GM18858 (cell line): ENCODE measurements at regions not wholly inside any gene's neighbourhood (a gene's known extent, or its start where the extent isn't known, plus 50 kb on each side); places are given as distances from the start of the nearest gene placed in this dataset.

Source experiments
- ATAC-seq: cut with Tn5 transposase; IDR thresholded peaks from one replicate; pipeline ENCODE4 v1.9.1; 2021; ENCODE audit not compliant: unreplicated experiment

GRCh38 chr4:23269566-23269965 is 576.8 kb downstream of the GBA3 start:
- ATAC-seq: no peak

- no peak for ATAC-seq
These were observed 575.5 kb downstream of the GBA3 start for GRCh38 chr4:23268072-23268771.

- no peak for ATAC-seq
These were observed 573.7 kb downstream of the GBA3 start for GRCh38 chr4:23266401-23266800.

- ATAC-seq: no peak
These were observed 567.8 kb downstream of the GBA3 start for GRCh38 chr4:23260511-23260910.

GRCh38 chr4:23245203-23245832 is 552.6 kb downstream of the GBA3 start:
- ATAC-seq: no peak

- no peak for ATAC-seq
These were observed 550.2 kb downstream of the GBA3 start for GRCh38 chr4:23242962-23243361.

GRCh38 chr4:23241408-23241807 is 548.7 kb downstream of the GBA3 start:
- ATAC-seq: no peak

- no peak for ATAC-seq
These were observed 546.1 kb downstream of the GBA3 start for GRCh38 chr4:23238848-23239247.

GRCh38 chr4:23237771-23238170 is 545.0 kb downstream of the GBA3 start:
- no peak for ATAC-seq

- no peak for ATAC-seq
These were observed 543.1 kb downstream of the GBA3 start for GRCh38 chr4:23235628-23236390.

GRCh38 chr4:23234716-23235115 is 542.0 kb downstream of the GBA3 start:
- no peak for ATAC-seq

- ATAC-seq: no peak
These were observed 541.3 kb downstream of the GBA3 start for GRCh38 chr4:23234018-23234417.

- ATAC-seq: no peak
These were observed 540.9 kb downstream of the GBA3 start for GRCh38 chr4:23233596-23233995.

- ATAC-seq: no peak
These were observed 540.2 kb downstream of the GBA3 start for GRCh38 chr4:23232987-23233386.

- ATAC-seq: no peak
These were observed 532.8 kb downstream of the GBA3 start for GRCh38 chr4:23225564-23225963.

- ATAC-seq: no peak
These were observed 532.1 kb downstream of the GBA3 start for GRCh38 chr4:23224684-23225420.

GRCh38 chr4:23220911-23221310 is 528.2 kb downstream of the GBA3 start:
- no peak for ATAC-seq

- no peak for ATAC-seq
These were observed 527.2 kb downstream of the GBA3 start for GRCh38 chr4:23219779-23220408.

- no peak for ATAC-seq
These were observed 520.5 kb downstream of the GBA3 start for GRCh38 chr4:23213198-23213597.

GRCh38 chr4:23212558-23212957 is 519.8 kb downstream of the GBA3 start:
- no peak for ATAC-seq

GRCh38 chr4:23207059-23207458 is 514.3 kb downstream of the GBA3 start:
- no peak for ATAC-seq
